NCI-H146 treated with DMSO at 0.1 percent for 48 hours (cell line): ENCODE measurements at regions not wholly inside any gene's neighbourhood (a gene's known extent, or its start where the extent isn't known, plus 50 kb on each side); places are given as distances from the start of the nearest gene placed in this dataset.
"Not testable (repeated sequence)": the region's sequence is repeated elsewhere in the genome, so short reads cannot be mapped to it uniquely, and the experiment has no call there.

Source experiments
- DNase-seq: peaks from one replicate; lab custom pipeline; 2025; ENCODE audit not compliant: unreplicated experiment; lab: John Stamatoyannopoulos, UW

DNA sequence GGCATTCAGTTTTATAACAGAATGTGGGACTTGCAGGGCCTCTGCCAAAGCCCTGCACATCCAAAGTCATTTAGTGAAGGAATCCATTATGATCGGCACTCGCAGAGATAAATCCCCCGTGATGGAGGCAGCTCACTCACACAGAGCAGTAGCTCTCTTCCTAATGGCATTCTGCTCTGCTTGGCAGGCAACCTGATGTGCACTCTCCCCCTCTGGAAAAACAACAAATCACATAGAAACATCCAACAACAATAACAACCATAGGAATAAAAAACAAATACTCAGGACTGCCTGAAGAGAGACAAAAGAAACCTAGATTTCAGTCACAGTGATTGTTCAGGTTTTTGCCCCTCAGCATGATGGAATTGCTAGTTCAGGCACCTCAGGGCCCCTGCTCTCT is 59.7 kb downstream of the NAA11 start:
- DNase-seq = no peak

DNA sequence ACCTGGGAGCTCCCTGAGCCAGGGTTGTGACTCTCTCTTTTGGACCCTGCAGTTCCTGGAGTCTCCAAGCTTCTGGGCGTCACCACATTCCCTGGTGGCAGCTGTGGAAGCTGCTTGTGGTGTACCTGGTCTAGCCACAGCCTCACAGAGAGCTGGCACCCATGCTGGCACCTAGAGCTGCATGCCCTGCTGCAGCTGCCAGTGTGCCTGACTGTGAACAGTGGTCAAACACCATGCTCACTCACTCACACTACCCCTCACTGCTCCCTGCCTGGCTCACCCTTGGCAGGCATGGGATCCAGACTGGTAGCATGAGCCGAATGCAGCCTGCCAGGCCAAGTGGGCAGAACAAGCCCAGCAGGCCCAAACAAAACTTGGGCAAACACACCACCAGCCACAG is 66.6 kb downstream of the NAA11 start:
- no peak for DNase-seq

DNA sequence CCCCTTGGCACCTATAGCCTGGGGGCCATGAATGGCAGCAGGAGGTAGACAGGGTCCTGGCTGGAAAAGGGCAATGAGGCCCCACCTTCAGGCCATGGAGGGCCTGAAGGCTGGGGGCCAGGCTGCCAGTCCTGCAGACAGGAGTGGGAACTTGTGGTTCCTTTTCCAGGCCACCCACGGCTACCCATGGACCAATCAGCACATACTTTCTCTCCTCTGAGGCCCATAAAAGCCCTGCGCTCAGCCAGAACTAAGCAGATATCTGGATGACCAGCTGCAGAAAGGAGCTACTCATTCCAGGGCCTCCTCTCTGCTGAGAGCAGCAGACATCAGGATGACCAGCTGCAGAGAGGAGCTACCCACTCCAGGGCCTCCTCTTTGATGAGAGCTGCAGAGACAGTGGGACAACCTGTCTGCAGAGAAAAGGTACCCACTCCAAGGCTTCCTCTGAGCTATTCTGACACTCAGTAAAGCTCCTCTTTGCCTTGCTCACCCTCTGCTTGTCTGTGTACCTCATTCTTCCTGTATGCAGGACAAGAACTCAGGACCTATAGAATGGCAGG is 67.2 kb downstream of the NAA11 start:
- DNase-seq = no peak

DNA sequence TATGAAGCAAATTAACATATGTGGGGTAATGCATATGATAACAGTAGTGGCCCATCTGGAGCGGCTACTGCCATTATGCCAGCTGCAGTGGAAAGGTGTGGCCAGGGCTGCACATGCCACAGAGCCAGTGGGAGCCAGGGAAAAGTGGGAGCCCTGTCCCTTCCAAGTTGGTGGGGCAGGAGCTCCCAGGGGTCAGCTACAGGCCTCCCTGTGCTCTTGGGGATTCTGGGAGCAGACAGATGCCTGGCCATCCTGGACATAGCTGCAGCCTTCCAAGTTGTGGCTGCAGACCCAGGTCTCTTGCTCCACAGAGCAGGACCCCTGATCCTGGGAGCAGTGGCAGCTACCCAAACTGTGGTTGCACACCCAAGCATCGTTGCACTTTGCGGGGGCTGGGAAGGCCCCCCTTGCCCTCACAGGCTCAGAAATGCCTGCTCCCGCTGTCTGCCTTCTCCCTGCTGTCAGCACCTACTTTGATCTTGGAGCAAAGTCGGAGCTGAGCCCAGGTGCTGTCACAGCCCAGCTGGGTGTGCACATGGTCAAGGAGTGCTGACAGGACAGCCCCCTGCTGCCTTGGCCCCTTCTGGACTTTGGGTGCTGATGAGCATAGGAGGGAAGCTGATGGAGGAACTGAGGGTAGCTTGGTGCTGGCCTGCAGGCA is 67.8 kb downstream of the NAA11 start:
- no peak for DNase-seq

DNA sequence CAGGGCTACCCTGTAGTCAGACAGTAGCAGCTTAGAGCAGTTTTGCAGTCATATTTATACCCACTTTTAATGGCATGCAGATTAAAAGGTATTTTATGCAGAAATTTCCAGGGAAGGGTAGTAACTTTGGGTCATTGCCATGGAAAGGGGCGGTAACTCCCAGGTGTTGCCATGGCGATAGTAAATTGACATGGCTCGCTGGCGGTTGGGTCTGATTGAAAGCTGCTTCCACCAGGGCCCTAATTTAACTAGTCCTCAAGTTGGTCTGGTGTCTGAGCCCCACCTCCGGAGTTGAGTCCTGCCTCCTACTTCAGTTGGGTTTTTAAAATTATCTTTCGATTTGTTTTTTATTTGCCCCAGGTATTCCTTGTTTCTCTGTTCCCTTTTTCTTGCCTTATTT is 70.1 kb downstream of the NAA11 start:
- DNase-seq = no peak

DNA sequence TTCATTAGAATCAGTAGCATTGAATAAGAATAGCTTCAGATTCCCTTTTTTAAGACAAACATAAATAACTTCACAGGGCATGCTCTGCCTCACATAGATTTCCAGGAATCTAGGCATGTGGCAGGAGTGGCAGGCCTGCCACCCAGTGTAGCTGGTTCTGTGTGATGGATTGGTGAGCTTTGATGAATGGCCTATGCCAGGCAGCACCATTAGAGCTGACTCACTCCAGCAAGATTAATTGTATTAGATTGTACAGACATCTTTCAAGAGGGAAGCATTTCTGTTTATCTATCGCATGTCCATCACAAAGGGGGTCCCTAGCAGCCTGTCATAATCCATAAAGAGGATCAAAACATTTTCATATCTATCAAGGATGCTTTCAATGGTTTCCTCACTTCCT is 71.9 kb downstream of the NAA11 start:
- DNase-seq = no peak

DNA sequence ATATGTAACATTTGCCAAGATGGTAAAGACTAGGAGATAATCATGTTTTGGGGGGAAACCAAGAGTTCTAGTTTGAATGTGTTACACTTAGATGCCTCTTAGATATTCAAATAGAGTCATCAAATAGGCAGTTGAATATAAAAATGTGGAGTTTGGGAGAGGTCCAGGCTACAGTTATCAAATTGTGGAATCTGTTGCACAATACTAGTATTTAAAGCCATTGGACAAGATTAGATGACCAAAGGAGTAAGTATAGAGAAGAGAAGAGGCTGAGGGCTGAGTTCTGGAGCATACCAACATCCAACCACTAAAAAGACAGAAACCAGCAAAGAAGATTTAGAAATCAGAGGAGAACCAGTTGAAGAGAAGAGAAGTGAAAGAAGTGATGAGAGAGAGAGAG is 72.7 kb downstream of the NAA11 start:
- no peak for DNase-seq

DNA sequence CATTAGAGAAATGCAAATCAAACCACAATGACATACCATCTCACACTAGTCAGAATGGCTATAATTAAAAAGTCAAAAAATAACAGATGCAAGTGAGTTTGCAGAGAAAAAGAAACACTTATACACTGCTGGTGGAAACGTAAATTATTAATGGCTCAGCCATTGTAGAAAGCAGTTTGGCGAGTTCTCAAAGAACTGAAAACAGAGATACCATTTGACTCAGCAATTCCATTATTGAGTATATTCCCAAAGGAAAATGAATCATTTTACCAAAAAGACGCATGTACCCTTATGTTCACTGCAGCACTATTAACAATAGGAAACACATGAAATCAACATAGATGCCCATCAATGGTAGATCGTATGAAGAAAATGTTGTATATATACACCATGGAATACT is 75.0 kb downstream of the NAA11 start:
- no peak for DNase-seq

DNA sequence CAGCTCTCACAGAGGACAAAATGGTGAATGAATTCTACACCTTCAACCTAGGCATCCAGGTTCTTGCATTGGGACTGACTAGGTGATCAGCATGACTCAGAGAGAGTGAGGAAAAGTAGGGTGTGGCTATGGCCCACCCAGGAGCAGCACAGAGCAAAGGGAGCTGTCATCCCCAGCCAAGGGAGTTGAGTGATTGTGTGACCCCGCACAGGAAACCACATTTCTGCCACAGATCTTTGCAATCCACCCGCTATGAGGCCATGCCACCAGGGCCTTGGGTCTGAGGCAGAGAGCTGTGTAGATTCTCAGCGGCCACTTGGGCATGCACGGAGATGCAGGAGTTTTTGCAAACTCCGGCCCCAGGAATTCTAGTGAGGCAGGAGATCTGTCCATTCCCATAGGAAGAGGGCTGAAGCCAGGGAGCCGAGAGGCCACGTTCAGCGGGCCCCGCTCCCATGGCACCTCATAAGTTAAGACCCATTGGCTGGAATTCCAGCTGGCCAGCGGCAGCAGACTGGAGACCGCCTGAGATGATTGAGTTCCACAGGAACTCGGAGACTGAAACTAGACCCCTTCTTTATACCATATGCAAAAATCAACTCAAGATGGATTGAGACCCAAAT is 75.9 kb downstream of the NAA11 start:
- no peak for DNase-seq

DNA sequence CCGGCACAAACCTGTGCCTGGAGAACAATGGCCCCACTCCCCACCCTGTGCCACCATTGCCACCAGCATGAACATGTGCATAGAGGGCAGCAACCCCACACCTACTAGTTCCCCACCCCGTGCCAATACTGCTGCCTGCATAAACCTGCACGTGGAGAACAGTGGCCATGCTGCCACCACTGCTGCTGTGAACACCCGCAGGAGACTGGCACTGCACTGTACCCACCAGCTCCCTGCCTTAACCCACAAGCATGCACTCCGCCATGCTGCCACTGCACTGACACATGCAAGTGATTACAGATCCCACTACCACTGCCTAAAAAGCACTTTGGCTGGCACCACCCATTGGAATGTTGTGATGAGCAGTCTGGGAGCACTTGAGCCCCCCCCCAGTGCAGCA is 77.3 kb downstream of the NAA11 start:
- DNase-seq = no peak

DNA sequence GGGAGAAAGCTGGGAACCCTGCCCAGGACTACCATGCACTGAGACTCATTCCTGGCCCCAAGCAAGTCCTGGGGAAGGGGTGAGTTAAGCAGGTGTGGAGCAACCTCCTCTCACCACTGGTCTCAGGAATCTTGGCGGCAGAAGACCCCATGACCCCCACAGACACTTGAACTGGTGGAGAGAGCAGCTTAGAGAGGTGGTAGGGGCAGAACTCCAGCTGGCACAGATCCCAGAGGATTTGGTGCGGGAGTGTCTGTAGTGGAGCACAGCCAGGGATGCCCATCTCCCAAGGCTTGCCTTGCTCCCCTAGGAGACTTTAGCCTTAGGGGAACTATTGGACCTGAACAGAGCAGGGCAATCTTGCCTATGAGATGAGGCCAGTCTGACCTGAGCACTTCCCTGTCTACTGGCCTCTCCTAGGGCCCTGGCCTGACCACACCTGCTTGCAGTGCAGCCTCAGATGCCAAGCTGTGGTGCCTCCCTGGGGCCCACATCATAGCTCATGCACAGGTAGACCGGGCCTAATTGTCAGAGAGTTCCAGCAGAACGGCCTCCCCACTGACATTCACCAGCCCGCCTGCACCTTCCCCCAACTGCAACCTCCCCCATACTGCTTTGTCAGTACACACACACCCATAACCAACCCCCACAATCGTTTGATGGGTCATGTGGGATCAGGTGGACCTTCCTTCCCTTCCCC is 78.0 kb downstream of the NAA11 start:
- no peak for DNase-seq

DNA sequence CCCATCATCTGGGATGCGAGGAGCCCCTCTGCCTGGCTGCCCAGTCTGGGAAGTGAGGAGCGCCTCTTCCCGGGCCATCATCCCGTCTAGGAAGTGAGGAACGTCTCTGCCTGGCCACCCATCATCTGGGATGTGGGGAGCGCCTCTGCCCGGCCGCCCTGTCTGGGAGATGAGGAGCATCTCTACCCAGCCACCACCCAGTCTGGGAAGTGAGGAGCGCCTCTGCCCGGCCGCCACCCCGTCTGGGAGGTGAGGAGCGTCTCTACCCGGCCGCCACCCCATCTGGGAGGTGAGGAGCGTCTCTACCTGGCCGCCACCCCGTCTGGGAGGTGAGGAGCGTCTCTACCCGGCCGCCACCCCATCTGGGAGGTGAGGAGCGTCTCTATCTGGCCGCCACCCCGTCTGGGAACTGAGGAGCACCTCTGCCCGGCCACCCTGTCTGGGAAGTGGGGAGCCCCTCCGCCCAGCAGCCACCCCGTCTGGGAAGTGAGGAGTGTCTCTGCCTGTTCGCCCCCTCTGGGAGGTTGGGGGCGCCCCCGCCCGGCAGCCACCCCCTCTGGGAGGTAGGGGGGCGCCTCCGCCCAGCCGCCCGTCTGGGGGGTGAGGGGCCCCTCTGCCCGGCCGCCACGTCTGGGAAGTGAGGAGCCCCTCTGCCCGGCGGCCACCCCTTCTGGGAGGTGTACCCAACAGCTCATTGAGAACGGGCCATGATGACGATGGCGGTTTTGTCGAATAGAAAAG is 80.5 kb downstream of the NAA11 start:
- not testable (repeated sequence) for DNase-seq

DNA sequence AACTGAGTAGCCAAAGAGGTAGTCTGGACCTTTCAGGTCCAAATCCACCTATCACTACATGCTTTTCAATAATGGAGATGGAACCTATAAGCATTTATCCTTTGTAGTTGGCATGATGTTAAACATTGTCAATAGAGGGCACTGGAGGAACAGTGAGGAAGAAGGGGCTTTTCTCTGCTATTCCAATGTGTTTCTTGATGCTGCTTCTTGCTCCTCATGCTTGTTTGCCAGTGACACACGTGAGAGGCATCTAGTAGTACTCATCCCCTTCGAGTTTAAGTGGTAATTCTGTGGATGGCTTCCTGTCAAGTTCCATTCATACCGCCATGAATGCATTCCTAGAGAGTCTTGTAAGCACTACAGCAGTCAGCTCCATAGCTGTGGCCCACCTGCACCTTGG is 84.0 kb downstream of the NAA11 start:
- DNase-seq = peak; percentile 48

DNA sequence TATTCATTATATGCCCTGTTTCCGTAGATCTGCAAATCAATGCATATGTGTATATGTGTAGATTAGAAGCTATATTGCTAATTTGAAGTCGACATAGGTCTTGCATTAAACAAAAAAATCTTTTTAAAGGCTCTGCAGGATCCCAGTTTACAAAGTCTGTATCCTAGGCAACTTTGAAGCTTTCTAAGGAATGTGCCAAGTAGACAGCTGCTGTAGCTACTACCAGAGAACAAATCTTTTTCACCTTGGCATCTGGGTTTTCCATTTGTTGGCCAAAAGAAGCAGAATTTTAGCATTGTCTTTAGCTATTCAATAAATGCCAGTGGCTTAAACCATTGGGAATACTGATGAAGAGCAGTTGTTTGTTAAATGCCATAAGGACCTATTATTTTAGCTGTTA is 88.0 kb downstream of the NAA11 start:
- DNase-seq = no peak

DNA sequence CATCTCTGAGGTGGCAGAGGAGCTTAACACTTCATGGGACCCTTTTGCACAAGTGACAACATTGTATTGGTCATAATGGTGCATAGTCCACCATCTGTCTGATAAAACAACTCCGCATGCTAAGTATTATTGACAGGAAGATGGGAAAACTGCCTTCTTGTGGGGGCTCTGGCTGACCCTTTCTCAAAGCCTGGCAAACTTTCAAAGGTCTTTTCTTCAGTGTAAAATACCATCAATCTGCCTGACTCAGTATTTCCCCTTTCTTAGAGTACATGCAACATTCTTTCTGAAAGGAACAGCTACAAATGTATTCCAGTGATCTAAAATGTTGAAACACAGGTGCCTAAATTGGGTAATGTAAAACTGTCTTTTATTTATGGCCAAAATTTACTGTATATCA is 89.1 kb downstream of the NAA11 start:
- DNase-seq = no peak

DNA sequence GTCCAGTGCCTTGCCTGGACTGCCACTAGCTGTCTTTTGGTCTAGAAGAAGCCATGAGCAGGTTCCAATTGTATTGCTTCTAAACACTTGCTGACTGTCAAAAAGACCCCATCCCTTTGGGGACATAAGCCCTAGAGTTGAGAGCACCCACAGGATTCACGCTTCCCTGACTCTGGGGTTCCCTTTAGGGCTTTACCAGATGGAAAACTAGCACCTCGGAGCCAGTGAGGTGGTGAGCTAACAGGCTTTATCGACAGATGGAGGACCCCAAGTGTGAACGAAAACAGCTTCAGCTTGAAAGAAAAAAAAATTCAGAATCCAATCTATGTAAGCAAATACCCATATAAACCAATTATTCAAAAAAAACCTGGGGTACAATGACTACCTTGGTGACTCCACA is 90.8 kb downstream of the NAA11 start:
- no peak for DNase-seq

DNA sequence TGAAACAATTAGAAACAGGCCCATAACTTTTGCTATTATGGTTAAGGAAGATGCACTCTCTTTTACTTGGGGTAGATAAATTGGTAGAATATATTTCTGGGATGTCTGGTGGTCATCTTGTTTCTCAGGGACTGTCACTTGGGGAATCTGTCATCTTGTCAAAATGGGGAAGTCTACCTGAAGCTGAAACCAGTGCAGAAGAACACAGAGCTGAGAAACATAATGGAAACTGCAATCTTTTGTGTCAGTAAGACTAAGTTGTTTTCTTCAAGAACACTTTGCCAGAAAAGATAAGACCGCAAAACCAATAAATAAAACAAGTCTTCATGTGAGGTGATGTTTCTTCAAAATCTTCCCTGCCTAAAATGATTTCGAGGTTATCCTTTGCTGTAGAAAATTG is 92.0 kb downstream of the NAA11 start:
- DNase-seq = no peak

DNA sequence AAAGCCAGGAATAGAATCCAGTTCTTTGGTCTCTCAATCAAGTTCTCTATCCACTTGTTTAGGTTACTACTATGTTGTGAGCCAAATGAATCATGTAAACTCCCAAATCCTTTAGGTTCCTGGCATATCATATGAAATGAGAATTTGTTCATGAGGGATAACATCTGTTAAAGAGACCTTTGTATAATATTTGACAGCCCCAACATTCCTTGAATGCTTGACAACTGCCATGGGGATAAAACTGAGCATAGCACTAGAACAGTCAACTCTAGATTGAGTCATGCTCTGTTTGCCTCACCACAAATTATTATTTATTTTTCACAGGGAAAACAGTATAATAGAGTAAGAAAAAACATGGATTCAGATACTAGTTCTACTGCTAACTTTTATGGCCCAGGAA is 93.3 kb downstream of the NAA11 start:
- DNase-seq = no peak

DNA sequence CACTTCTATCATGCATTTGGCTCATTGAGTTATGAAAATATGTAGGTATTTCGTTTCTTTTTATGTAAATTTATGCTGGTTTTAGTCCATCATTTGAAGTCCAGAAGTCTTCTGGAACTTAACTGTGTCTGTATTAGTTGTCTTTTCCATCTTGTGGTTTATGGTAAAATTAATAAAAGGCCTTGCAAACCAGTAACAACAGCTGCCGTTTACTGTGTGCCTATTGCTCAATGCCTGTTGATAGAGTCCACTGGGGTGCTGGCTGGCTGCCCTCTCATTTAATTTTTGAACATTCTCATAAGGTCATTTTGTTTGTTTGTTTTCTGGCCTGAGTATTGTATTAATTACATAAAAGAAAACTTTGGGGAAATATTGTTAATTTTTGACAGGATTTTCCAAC is 98.0 kb downstream of the NAA11 start:
- DNase-seq = no peak

DNA sequence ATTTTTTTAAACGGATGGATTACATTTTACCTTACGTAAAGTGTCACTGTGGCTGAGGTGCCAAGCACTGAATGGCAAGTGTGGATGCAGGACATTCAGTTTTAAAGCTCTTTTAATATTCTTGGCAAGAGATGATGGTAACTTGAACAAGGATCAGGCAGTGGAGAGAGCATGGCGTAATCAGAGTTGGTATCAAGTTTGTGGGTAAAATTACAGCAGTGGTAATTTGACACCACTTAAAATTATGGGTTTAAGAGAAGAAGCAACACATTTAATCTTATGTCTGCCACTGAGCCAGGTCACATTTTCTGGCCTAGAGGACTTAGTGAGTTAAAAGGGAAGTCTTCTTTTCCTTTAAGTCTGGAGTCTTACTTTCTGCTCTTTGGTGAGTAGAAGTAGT is 100.5 kb downstream of the NAA11 start:
- DNase-seq = no peak

DNA sequence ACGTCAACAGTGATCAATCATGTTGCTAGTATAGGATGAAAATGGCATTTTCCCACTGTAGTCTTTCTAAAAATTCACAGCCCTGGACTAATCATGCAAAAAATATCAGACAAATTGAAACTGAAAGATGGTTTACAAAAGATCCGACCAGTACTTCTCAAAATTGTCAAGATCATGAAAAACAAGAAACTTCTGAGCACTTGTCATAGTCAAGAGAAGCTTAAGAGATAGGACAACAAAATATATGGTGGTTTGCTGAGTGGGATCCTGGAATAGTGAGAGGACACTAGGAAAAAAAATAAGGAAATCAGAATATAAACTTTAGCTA is 101.1 kb downstream of the NAA11 start:
- no peak for DNase-seq
